RPMI8226 (cell line): ENCODE measurements at regions not wholly inside any gene's neighbourhood (a gene's known extent, or its start where the extent isn't known, plus 50 kb on each side); places are given as distances from the start of the nearest gene placed in this dataset.

Experiments
- DNase-seq: peaks from one replicate; pipeline ENCODE4 v3.0.0-alpha.2; 2015

GRCh38 chr7:113446791-113447190 lies 328.4 kb upstream of the SMIM30 start:
- DNase-seq = no peak

GRCh38 chr7:113446391-113446790 lies 328.0 kb upstream of the SMIM30 start:
- DNase-seq = no peak

DNA sequence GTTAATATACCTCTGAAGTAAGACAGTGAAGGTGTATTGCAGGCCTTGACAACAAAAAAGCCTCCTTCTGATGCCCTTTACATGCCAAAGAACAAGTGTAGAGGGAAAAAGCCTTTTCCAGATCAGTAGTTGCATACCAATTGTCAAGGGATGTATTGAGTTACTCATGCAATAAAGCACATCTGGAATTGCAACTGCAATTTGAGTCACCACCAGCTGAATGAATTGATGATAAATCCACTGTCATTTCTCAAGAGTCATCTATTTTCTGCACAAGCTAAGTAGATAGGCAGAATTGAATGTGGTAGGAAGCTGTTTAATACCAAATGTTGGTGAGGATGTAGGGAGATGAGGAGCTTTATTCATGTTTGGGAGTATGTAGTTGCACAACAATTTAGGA lies 325.9 kb upstream of the SMIM30 start:
- no peak for DNase-seq

DNA sequence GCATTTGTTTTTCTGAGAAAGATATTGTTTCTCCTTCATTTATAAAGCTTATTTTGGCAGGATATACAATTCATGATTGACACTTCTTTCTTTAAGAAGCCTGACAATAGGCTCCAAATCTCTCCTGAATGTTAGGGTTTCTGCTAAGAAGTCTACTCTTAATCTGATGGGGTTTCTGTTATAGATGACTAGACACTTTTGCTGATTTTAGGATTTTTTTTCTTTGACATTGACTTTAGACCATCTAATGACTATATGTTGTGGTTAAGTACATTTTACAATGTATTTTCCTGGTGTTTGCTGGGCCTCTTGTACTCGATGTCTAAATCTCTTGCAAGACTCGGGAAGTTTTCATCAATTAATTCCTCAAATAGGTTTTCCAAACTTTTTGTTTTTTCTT lies 321.8 kb upstream of the SMIM30 start:
- no peak for DNase-seq

DNA sequence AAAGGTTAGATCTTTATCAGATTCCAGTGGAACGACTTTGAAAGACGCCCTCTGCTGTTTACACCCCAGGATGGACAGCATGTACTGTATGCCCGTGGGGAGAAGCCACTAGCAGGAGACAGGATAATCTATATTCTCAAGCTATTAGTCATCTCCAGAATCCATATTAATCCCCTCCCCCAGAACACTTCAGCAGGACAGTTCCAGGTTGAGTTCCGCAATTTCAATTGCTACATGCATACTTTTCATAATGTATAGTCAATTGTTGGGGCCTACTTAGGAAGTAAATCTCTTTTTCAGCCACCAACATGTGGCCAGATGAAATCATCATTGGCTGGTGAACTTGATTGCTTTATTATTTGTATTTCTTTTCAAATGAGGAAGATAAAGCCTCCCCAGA lies 313.1 kb upstream of the SMIM30 start:
- DNase-seq = no peak

DNA sequence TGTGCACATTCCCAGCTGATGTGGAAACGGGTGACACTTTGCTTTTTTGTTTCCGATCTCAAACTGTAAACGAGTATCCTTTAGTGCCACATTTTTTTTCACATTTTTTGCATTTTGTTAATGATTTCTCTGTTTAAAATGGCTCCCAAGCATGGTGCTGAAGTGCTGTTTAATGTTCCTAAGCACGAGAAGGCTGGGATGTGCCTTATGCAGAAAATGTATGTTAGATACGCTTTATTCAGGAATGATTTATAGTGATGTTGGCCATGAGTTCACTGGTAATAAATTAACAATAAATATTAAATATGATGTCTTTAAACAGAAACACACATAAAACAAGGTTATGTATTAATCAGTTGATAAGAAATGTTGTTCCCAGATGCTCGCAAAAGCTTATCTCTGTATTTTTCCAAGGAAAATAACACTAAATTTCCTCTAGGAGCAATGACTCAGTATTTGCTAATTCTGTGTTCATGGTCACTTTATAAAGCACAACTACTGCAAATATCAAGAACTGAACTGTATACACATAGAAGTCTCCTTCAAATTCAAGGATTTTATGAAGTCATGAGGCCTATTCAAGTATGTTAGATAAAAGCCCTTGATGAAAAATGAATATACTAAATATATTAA lies 305.9 kb upstream of the SMIM30 start:
- DNase-seq = no peak

- DNase-seq = peak; percentile 88
These were observed 303.5 kb upstream of the SMIM30 start for GRCh38 chr7:113421696-113422330.

- DNase-seq = no peak
These were observed 296.2 kb upstream of the SMIM30 start for GRCh38 chr7:113414401-113415035.

DNA sequence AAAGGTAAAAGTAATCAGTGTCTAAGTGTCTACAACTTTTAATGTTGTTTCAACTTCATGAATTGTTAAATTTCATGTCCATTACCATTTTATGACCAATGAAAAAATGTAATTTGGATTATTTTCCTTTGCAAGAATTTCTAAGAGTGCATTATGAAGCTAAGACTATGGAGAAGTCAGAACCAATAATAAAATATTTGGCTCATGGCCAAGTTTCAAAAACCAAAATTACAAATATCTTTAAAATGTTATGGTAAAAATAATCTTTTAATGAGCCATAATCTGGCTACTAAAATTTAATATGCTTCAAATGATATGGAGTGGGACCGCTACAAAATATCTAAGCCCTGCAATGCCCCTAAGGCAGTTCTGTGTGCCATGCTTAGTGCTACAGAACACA lies 294.1 kb upstream of the SMIM30 start:
- DNase-seq = no peak

- DNase-seq = no peak
These were observed 292.4 kb upstream of the SMIM30 start for GRCh38 chr7:113410796-113411195.

- no peak for DNase-seq
These were observed 290.6 kb upstream of the SMIM30 start for GRCh38 chr7:113408999-113409398.

DNA sequence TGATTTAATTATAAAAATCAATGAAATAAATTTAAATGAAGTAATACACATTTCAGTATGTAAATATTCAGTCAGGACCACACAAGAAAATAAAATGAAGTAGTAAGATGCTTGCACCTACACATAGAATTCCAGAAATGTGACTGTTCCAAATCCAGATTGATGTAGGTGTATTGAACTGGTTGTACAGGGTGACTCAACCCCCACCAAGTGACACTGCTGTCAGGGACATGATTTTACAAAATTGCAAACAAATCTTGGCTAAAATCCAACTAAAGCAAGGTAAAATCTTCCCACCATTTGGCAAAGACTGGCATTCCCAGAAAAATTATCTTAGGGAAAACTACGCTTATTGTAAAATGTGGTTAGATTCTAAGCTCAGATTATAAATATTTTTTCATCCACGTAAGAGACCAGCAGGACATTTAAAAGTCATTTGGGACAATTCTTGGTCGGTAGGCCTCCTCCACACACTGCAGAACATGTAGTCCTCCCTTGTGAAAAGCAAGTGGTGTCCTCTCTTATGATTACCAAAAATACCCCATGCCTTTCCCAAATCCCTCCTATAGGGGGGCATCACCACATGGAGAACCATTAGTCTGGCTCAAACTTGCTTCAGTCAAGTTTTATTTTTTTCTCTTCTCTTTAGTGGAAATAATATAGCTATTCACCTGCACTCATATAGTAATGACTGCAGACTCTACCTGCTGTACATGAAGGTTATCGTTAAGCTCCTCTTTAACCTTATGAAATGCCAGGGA lies 287.1 kb upstream of the SMIM30 start:
- DNase-seq = no peak

- DNase-seq = peak; percentile 40
These were observed 285.9 kb upstream of the SMIM30 start for GRCh38 chr7:113404245-113404644.

- DNase-seq = no peak
These were observed 284.1 kb upstream of the SMIM30 start for GRCh38 chr7:113402482-113402881.

DNA sequence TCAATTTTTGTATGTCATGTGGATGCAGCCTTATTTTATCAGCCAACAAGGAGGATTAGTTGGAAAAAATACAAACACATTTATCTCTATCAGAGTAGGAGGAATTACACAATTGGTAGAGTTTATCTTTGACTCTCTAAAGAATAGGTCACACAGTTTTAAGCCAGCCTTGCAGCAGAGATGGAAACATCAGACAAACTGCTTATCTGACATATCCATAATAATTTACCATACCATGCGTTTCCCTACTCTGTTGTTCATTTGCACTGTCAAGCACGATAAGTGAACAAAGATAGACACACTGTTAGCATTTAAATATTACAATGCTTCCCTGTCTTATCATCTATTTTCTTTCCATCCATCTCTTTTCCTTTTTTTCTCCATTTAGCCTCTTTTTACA lies 283.7 kb upstream of the SMIM30 start:
- no peak for DNase-seq

- no peak for DNase-seq
These were observed 276.5 kb upstream of the SMIM30 start for GRCh38 chr7:113394856-113395255.

- DNase-seq = no peak
These were observed 274.6 kb upstream of the SMIM30 start for GRCh38 chr7:113392841-113393540.

DNA sequence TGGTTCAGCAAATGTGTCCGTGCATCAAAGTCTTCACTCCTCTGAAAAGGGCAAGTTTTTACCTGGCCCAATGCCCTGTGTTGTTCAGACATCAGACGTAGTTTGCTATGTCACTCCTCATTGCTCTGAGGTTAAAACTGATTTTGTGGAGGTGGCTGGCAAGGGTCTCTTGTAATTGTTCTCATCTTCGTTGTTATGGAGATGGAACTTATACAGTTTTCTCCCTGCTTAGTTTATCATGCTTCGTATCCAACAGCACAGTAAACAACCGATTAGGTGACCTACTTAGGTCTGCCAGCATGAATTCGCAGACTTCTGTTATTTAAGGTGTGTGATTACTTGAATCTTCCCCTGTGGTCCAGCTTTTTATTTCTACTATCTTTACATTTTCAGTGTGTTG lies 274.1 kb upstream of the SMIM30 start:
- DNase-seq = no peak

DNA sequence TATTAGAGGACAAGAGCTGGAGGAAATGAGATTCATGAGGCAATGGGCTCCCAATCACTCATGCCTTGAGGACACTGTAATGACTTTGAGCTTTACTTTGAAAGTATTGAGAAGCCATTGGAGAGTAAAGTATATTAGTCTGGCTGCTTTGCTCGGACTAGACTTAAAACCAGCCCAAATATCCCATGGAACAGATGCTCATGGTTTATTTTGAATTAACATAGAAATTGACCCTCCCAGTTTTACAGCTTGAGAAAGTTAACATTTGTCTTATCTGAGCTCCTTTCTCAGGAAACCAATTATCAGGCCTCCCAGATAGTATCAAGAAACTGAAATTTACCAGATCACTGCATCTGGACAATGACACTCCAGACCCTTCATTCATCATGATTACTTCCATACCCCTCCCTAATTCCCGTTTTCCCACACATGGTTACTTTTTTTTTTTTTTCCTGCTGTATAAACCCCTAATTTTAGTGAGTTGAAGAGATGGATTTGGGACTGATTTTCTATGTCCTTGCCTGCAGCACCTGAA lies 270.8 kb upstream of the SMIM30 start:
- no peak for DNase-seq

DNA sequence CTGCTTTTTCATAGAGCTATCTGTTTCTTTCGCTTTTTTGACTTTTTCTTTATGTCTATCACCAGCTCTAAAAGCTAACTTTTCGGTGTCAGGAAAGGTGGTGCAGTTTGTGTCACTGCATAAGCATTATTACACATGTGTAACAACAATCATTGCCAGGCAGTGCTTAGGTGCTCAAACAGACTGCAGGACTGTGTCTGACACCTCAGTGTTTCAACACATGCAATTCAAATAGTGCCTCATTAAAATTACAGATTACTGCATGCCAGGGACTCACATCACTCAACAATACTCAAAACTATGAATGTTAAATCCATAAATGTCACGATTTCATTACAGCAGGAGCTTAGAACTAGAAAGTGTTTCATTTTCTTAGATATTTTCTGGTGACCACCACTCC lies 265.3 kb upstream of the SMIM30 start:
- no peak for DNase-seq

DNA sequence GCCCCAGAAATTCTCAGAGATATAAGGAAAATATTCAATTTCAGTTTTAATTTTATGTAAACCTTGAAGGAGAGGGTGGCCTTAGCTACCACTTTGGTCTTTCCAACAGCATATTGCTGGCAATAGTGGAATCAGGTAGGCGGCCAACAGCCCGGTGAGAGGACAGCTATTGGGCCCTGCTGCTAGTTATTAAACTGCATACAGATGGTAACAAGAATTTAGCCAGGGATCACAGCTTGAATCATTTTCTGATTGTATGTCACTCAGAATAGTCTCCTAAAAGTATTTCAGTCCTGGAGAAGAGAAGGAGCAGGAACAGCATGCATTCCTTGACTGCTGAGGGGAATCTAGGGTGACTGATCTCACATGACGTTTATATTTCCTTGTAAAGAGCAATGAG lies 261.4 kb upstream of the SMIM30 start:
- DNase-seq = no peak

- DNase-seq = no peak
These were observed 256.6 kb upstream of the SMIM30 start for GRCh38 chr7:113374955-113375354.

GRCh38 chr7:113373863-113374262 lies 255.5 kb upstream of the SMIM30 start:
- no peak for DNase-seq
